WTC11 (cell line): ENCODE measurements at regions not wholly inside any gene's neighbourhood (a gene's known extent, or its start where the extent isn't known, plus 50 kb on each side); places are given as distances from the start of the nearest gene placed in this dataset.

Experiments
- CREB1 ChIP-seq: sonication (generic); formaldehyde crosslinking; IDR thresholded peaks from 2 replicates; pipeline ENCODE4 v1.8.0; 2023; ENCODE audit warnings: mild to moderate bottlenecking, missing genetic modification reagents
- CTCF ChIP-seq: fragments of 200-600 bp; IDR thresholded peaks from 2 replicates; pipeline ENCODE4 v1.8.0; 2022; ENCODE audit warnings: antibody characterized with exemption
- ZNF232 ChIP-seq: sonication (generic); formaldehyde crosslinking; IDR thresholded peaks from 2 replicates; pipeline ENCODE4 v1.8.0; 2022; ENCODE audit warnings: mild to moderate bottlenecking, missing genetic modification reagents
- ZNF317 ChIP-seq: sonication (generic); formaldehyde crosslinking; IDR thresholded peaks from 2 replicates; pipeline ENCODE4 v1.8.1; 2023; ENCODE audit warnings: low read depth, mild to moderate bottlenecking, moderate library complexity, missing genetic modification reagents, borderline replicate concordance

- no peak for TF ChIP-seq CREB1 (CRISPR knock-in tag)
- no peak for TF ChIP-seq CTCF
- TF ChIP-seq ZNF317 (CRISPR knock-in tag) = no peak
- TF ChIP-seq ZNF232 (CRISPR knock-in tag) = no peak
These were observed 144.5 kb downstream of the RAD51AP2 start for GRCh38 chr2:17373741-17374140.
